Psoas muscle (tissue), 7 donors: ENCODE measurements at regions not wholly inside any gene's neighbourhood (a gene's known extent, or its start where the extent isn't known, plus 50 kb on each side); places are given as distances from the start of the nearest gene placed in this dataset.

ENCODE experiments used
- ATAC-seq, 4 donors: fragments of 200-7000 bp; cut with Tn5 transposase; one replicate each; pipeline ENCODE4 v1.9.1; 2020; ENCODE audit warnings: moderate library complexity in 3 of 4, mild to moderate bottlenecking in 2 of 4
- DNase-seq, 2 donors: peaks; one replicate each; pipeline ENCODE4 v3.0.0-alpha.2; 2020
- H3K27ac ChIP-seq: fragments of 200-600 bp; one replicate; pipeline ENCODE4 v1.8.0; 2022
- H3K27me3 ChIP-seq, 3 donors: fragments of 200-600 bp in 1 of 3; one replicate each; pipeline versions ENCODE4 v1.6.1 to v1.8.0; 2013 to 2022; ENCODE audit warnings: low read length in 2 of 3, mild to moderate bottlenecking in 2 of 3, moderate library complexity in 1 of 3; ENCODE audit not compliant: insufficient read depth in 3 of 3
- H3K36me3 ChIP-seq, 2 donors: fragments of 200-600 bp in 1 of 2; one replicate each; pipeline versions ENCODE4 v1.6.1 to v1.8.0; 2013 to 2022; ENCODE audit warnings: low read depth in 1 of 2, mild to moderate bottlenecking in 1 of 2, moderate library complexity in 1 of 2; ENCODE audit not compliant: insufficient read depth in 1 of 2
- H3K4me1 ChIP-seq: fragments of 200-600 bp; one replicate; pipeline ENCODE4 v1.8.0; 2022
- H3K4me3 ChIP-seq: fragments of 200-600 bp; one replicate; pipeline ENCODE4 v1.8.0; 2022; ENCODE audit warnings: mild to moderate bottlenecking
- H3K9me3 ChIP-seq: fragments of 200-600 bp; one replicate; pipeline ENCODE4 v1.8.0; 2022
- WGBS, 3 donors: extraction: QIAGEN DNeasy Blood & Tissue Kit; methylation state at CpG; one replicate each; pipeline versions ENCODE4 v1.1.6 to v1.1.7; 2013; 5-methylcytosine and 5-hydroxymethylcytosine counted together
- intact Hi-C, 2 donors: fragments of 100-400 bp; cut with DNase I; formaldehyde crosslinking; loops; one replicate each; pipeline versions ENCODE4 v1.11.0 to v1.14.2; 2022
- TF ChIP-seq, protein P1 (sequence below): fragments of 200-600 bp; IDR thresholded peaks from one replicate; pipeline ENCODE4 v1.8.0; 2022; ENCODE audit warnings: antibody characterized with exemption
- donor health status: healthy with polysubstance abuse.
- donor health status: DM: no; HTN: no; CAD: no; lungs with moderate emphysema.
- donor health status: Bipolar disorder and iron deficiency.
- donor health status: healthy.
- donor health status: DM: yes; HTN: yes; CAD: no.
- donor health status: DM: no; HTN: no; CAD: no.
- donor health status: DM: yes; HTN: yes; CAD: no.

DNA sequence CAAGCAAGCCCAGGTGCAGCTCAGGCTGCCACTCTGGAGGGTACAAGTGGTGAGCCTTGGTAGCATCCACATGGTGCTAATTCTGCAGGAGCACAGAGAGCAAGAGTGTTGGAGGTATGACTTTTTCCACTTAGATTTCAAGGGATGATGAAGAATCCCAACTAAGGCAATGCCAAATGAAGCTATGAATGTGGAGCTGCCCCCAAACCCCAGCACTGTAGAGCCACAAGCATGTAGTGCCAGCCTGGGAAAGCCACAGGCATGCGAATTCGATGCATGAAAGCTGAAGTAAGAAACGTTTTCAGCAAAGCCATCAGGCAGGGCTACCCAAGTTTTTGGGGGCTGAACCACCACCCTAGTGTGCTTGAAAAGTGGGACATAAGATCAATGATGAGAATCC is 251.1 kb downstream of the HAO1 start:
- no peak overlapping the region for H3K4me3 ChIP-seq
- TF ChIP-seq, protein P1, sequence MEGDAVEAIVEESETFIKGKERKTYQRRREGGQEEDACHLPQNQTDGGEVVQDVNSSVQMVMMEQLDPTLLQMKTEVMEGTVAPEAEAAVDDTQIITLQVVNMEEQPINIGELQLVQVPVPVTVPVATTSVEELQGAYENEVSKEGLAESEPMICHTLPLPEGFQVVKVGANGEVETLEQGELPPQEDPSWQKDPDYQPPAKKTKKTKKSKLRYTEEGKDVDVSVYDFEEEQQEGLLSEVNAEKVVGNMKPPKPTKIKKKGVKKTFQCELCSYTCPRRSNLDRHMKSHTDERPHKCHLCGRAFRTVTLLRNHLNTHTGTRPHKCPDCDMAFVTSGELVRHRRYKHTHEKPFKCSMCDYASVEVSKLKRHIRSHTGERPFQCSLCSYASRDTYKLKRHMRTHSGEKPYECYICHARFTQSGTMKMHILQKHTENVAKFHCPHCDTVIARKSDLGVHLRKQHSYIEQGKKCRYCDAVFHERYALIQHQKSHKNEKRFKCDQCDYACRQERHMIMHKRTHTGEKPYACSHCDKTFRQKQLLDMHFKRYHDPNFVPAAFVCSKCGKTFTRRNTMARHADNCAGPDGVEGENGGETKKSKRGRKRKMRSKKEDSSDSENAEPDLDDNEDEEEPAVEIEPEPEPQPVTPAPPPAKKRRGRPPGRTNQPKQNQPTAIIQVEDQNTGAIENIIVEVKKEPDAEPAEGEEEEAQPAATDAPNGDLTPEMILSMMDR, result no peak
- intact Hi-C loops, result no loop called here
- no peaks in the 10 kb centered on the region for H3K9me3 ChIP-seq
- DNase-seq (no peak), ATAC-seq (no peak)
- H3K36me3 ChIP-seq, result no peaks in the 10 kb centered on the region
- no peak overlapping the region for H3K27ac ChIP-seq
- H3K27me3 ChIP-seq, result no peaks in the 10 kb centered on the region
- 83 to 96% (median 95%) methylated on average over 3 of the region's 3 CpGs for WGBS, 3 donors
- H3K4me1 ChIP-seq, result no peaks in the 10 kb centered on the region

DNA sequence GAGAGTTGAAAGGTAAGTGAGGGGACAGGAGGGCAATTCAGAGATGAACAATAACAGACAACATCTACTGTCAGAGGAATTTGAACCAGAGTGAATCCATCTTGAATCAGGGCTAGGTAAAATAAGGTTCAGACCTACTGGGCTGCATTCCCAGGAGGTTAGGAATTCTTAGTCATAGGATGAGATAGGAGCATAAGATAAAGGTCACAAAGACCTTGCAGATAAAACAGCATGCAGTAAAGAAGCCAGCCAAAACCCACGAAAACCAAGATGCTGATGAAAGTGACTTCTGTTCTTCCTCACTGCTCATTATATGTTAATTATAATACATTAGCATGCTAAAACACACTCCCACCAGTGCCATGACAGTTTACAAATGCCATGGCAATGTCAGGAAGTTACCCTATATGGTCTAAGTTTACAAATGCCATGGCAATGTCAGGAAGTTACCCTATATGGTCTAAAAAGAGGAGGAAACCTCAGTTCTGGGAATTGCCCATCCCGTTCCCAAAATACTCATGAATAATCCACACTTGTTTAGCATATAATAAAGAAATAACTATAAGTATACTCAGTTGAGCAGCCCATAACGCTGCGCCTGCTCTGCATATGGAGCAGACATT is 248.5 kb downstream of the HAO1 start:
- intact Hi-C loops, result no loop called here
- DNase-seq, result no peak
- H3K36me3 ChIP-seq, result no peaks in the 10 kb centered on the region
- WGBS, 3 donors, result 63 to 83% (median 65%) methylated on average over 4 of the region's 4 CpGs
- no peak for ATAC-seq
- TF ChIP-seq, protein P1, result no peak
- no peak overlapping the region for H3K27ac ChIP-seq
- no peaks in the 10 kb centered on the region for H3K27me3 ChIP-seq
- no peak overlapping the region for H3K4me3 ChIP-seq
- H3K4me1 ChIP-seq, result no peaks in the 10 kb centered on the region
- no peaks in the 10 kb centered on the region for H3K9me3 ChIP-seq

DNA sequence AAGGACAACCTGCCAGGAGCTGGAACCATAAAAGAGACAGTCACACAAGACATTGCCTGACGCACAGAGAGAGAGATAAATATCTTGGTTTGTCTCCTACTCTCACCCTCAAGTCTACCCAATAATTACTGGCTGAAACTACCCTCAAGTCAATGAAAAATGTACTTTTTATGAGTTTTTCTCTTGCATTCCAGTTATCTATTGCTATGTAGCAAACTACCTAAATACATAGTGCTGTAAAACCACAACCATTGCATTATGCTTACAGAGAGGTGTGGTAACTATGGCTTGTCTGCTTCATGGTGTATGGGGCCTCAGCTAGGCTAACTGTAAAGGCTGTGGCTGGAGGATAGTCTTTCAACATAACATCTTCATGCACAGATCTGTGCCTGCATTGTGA is 247.8 kb downstream of the HAO1 start:
- Histone ChIP-seq H3K27me3 (no peaks in the 10 kb centered on the region), H3K36me3 (no peaks in the 10 kb centered on the region), H3K4me3 (no peak overlapping the region), H3K27ac (no peak overlapping the region), H3K4me1 (no peaks in the 10 kb centered on the region), H3K9me3 (no peaks in the 10 kb centered on the region)
- no peak for ATAC-seq
- DNase-seq, result no peak
- WGBS, 3 donors, result 66 to 71% (median 67%) methylated on average over 1 of the region's 1 CpG
- TF ChIP-seq, protein P1, result no peak
- intact Hi-C loops, result no loop called here

DNA sequence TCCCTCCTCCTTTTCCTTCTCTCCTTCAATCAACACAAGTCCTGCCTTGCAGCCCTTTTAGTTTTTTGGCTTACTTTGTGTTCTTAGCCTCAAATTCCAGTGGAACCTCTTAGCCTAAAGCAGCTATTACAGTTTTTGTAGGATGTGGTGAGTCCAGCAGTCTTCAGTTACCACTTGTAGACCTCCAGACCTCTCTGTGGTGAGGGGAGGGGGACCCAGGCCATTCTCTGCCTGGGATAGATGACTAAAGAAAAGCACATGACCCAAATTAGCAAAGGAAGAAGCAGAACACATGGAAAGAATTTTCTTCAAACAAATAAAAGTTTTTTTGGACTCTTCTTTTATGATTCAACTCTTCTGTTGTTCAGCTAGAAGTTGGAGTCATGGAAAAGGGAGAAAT is 246.5 kb downstream of the HAO1 start:
- H3K36me3 ChIP-seq, result no peaks in the 10 kb centered on the region
- H3K9me3 ChIP-seq, result no peaks in the 10 kb centered on the region
- DNase-seq, result no peak
- H3K27ac ChIP-seq, result no peak overlapping the region
- intact Hi-C loops, result no loop called here
- no peak for ATAC-seq
- TF ChIP-seq, protein P1, result no peak
- H3K4me1 ChIP-seq, result no peaks in the 10 kb centered on the region
- no peaks in the 10 kb centered on the region for H3K27me3 ChIP-seq
- H3K4me3 ChIP-seq, result no peak overlapping the region

DNA sequence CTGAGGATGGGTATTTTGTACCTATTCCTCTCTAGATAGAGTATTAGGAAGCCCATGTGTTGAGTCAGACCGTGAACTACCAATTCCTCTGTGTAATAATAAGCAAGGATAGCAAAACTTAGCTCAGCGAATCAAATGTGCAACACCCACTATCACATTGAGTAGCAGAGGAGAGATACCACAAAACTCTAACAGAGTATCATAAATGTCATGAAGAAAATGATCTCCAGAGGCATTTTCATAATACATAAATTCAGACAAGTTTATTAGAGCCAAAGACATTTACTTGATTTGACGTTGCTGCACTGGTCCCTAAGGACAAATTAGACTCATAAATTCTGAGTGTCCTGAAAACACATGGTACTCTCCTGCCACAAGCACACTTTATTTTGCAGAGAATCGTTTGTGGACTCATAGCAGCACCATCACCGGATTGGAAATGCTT is 245.2 kb downstream of the HAO1 start:
- no peaks in the 10 kb centered on the region for H3K4me1 ChIP-seq
- no peak overlapping the region for H3K27ac ChIP-seq
- ATAC-seq (no peak), DNase-seq (no peak)
- H3K27me3 ChIP-seq, result no peaks in the 10 kb centered on the region
- no peak overlapping the region for H3K4me3 ChIP-seq
- no peaks in the 10 kb centered on the region for H3K9me3 ChIP-seq
- H3K36me3 ChIP-seq, result no peaks in the 10 kb centered on the region
- intact Hi-C loops, result no loop called here
- TF ChIP-seq, protein P1, result no peak
- WGBS, 3 donors, result 36 to 49% (median 38%) methylated on average over 5 of the region's 5 CpGs
